ENCODE measurements at regions not wholly inside any gene's neighbourhood (a gene's known extent, or its start where the extent isn't known, plus 50 kb on each side); places are given as distances from the start of the nearest gene placed in this dataset.

DNA sequence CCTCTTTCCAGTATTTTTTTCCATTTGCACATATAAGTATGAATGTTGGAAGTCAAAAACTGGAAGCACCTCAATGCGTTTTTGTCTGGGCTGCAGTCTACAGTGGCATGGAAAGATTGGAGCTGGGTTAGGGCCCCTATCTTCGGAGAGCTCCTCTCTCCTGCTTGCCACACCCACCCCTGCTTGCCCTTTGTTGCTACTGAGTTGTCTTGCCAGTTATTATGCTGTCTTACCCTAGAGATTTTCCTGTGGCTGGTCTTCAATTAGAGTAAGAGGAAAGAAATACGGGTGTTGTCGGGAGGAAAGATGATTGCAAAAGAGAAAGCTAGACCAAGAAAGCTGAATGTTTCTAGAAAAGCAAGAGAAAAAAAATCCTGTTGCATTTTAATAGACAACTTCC is 228.9 kb upstream of the CELF2 start:
- no peak for DNase-seq

DNA sequence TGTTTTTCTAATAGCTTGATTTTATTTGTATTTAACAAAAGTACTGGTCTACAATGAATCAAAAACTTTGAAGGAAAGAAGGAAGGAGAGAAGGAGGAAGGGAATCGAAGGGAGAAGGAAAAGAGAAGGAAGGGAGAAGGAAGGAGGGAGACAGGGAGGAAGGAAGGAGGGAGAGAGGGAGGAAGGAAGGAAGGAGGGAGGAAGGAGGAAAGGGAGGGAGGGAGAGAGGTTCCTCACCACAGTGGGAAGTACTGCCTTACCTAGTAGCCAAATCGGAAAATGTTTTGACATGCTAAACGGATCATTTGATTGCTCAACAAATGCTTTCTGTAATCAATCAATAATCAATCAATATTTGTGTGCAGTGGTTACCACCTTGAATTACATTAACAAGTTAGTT is 225.8 kb upstream of the CELF2 start:
- DNase-seq, result no peak

DNA sequence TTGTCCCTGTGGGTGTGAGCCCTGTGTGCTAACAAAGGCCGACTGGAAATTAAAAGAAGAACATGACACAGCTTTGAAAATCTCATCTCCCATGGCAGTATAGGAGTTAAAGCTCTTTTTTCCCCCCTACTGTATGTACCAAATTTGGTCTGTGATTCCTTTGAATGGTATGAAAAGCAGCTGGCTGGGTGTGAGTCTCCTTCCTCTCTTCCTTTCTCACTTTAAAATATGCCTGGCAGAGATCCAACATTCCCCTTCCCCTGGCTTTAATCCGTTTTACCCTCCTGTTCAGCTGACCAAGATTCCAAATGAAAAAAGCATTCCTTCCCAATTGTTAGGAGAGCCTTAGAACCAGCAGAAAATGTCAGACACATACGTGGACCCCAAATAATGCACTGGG is 225.0 kb upstream of the CELF2 start:
- no peak for DNase-seq

DNA sequence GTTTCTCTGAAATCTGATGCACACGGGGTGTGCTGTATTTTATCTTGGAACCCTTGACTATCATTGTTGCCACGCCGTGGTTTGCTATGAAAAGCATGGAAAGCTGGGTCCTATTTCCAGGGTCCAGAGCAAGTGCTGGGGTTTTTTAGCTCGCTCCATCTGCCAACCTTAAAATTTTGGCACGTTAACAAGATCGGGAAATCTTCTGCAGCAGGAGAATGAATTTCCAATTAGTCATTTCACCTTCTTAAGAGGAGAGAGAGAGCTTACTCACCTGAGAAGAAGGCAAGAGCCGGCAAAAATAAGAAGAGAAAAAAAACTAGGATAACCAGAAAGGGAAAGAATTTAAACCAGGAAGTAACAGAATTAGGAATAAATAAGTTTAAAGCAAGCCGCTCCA is 223.6 kb upstream of the CELF2 start:
- DNase-seq, result no peak

DNA sequence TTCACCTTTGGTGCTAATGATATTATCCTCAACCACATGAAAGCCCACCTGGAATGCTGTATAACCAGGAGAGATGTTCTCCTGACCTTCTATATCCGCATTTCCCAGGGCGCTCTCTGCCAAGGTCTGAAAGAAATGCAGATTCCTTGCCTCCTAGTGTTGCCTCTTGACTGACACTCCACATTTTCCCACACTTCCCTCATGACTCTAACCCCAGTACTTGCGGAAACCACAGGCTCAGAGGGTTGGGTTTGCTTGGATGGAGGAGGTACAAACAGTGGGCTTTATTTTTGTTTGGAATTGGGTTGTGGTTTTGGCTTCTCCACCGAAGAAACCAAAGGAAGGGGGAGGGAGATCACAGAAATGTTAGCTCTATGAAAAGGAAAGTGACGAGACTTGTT is 222.9 kb upstream of the CELF2 start:
- no peak for DNase-seq

DNA sequence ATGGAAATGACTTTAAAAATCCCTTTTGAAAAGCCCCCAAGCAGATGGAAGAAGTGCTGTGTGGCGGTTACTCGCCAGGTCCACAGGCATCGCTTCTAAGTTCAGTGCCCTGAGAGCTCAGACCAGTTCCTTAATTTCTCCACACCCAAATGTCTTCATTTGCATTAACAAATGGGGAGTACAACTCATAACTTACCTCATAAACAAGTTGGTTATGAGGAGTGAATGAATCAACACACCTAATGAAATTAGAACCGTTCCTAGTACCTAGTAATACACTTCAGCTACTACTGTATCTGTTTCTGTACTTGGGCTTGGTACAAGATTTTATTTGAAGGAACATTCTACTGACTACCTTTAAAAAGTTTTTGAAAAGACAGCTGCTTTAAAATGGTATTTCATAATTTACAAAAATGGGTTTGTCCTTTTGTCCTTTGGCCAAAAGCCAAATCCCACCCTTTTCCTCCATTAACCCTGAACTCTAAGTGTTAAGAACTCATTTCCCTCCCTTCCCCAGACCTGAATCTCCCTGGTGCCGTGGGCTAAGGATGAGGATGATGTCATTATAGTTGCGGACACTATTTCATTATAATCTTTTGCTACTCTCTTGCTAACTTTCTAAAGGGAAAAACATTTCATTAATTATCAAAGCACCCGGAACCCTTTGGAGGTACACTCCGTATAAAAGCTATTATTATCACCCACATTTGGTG is 221.5 kb upstream of the CELF2 start:
- no peak for DNase-seq

DNA sequence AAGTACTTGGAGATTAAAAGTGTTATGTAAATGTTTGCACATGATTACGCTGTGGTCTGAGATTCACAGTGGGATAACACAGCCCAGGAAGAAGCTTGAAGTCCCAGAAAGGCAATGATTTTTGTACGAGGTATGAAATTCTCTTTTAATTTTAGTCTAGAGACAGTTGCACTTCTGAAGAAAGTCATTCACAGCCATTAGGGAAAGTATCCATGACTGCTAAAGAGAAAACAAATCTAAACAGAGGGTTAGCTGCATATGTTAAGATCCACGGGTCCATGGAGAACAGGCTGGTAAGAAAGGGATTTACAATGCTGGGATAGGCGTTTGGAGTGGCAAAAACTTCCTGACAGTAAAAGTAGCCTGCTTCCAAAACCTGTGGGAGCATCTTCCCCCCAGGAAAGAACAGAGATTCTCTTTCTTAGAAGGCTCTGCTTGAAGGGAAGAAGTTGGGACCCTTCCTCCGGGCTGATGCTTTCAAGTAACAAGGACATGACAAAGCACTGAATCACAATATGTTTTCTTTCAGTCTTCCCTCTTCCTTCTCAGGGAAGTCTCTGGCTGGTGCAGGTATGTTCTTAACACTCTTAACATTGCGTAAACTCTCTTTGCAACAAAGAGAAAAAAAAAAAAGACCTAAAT is 220.8 kb upstream of the CELF2 start:
- no peak for DNase-seq

DNA sequence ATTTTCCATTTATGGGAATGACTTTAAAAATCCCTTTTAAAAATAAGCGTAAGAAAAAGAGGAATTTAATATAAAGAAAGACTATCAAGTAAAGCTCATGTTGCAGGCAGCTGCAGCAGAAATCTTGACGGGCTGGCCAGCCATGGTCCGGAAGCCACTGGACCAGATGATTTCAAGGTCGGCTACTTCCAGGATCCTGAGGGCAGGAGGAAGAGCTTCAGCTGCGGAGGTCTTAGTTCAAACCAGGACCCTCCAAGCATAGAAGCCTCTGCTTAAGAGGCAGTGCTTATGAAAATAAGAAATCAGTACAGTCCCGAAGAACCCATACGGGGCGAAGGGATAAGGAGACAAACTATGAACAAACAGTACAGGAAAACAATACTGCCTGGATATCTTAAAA is 220.2 kb upstream of the CELF2 start:
- DNase-seq, result no peak

DNA sequence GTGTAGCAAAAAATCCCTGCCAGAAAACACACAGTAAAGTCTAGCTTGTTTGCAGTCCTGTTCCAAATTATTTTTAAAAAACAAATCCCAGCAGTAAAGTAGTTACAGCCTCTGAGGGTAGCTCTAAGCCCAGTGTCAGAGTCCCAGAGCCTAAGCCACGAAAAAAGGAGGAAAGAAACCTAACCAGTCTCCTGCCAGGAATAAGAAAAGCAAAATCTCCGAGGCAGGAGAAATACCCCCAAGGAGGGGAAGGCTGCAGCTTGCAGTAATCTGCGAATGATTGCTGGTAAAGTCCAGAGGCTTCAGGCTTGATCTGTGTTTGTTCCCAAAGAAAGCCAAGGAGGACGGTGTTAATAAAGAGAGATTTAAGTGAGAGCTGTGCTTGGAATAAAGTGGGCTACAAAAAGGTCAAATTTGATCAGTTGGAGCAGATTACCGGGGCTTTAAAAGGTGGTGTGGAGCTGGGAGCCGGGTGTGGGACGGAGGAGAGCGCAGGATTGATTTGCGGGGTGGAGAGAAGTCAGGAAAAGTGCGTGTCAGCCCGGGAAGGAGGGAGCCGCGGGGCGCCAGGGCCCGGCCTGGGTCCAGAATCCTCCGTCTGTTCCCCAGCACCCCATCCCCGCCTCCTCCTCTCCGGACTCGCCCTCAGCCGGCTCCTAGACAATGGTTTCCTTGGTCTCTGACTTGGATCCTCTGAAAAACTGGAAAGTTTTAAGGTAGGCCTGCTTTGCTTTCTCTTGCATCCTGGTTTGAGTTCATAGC is 219.4 kb upstream of the CELF2 start:
- no peak for DNase-seq

DNA sequence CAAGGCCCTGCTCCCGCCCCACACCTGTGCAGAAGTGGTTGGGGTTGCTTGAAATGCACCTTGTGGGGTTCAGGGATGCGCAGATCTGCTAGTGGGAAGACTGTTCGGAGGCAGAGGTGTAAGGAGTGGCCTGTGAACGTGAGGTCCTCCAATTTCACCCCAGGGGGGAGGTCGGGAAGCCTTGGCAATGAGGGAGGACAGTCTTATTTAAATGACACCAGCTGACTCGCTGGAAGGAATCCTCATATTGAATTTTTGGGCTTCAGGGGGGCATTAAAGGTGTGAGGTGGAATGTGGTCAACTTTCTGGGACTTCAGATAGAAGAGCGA is 218.8 kb upstream of the CELF2 start:
- DNase-seq, result no peak

DNA sequence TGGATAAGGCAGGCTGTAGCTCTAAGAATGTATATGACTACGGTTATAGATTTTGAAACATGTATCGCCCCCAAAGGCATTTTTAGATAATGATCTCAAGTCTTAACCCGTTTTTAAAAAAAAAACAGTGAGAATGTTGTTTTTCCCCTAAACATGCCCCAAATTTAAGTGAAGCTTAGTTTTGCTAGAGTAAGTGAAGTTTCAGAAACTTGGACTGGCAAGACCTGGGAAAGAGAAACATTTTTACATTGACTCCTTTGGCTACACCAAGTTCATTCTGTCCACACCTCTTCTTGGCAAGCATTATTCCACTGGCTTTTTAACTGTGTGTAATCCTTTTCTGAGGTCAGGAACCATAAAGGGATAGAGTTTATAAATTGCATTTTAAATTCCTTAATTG is 216.7 kb upstream of the CELF2 start:
- no peak for DNase-seq

DNA sequence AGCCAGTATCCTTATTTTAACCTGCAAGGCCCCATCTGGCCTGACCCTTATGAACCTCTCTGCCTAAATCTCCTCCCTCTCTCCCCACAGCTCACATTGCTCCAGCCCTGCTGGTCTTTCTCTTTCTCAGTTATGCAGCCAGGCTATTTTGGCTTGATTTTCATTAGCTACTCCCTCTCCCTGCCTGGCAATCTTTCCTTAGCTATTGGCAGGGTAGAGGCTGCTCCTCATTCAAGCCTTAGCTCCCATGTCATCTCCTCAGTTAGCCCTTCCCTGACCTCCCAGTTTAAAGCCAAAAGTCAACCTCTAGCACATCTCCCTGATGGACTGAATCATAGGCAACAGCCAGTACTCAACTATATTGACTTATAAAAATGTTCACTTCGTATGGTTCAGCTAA is 214.4 kb upstream of the CELF2 start:
- DNase-seq, result no peak

DNA sequence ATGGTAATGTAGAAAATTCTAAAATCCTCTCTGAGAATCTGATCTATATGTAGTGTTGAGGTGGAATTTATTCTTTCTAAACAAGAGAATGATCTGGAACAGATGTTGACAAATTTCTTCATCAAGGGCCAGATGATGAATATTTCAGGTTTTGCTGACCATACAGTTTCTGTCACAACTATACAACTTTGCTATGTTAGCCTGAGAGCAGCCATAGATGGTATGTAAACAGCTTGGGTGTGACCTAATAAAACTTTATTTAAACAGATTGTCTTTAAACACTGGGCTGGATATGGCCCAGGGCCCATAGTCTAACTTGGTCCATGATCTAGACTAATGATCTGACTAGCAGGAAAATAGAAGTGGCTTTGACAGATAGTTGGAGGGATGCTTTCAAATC is 213.6 kb upstream of the CELF2 start:
- no peak for DNase-seq

DNA sequence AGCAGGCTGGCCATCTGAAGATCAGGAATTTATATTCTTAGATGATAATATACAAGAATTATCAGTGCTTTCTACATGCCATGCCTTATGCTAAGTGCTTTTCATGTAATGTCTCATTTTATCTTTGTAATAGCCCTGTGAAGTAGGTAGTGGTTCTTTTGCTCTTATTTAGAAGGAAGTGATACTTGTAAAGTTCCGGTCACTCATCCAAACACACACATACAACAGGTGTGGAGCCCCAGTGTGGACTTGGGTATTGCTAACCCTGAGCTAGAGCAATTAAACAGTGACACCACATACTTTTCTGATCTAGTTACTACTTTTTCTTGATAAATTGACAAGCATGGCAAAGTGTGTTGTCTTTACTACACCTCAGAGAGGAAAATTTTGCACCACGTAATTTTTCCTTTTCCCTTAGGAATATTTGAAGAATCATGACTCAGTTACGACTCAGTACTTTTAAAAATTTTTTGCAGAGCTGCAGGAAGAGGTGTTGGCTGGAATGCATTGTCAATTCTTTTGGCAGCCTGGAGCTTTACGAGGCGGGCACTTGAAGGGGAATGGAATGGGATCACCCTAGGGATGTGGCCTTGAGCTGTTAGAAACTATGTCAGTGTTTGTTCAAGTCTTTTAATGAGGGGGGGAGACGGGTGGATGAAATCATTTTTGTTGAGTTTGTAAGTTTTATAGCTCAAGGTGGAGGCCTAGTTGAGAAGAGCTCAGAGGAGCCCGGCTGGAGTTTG is 212.5 kb upstream of the CELF2 start:
- DNase-seq, result no peak

DNA sequence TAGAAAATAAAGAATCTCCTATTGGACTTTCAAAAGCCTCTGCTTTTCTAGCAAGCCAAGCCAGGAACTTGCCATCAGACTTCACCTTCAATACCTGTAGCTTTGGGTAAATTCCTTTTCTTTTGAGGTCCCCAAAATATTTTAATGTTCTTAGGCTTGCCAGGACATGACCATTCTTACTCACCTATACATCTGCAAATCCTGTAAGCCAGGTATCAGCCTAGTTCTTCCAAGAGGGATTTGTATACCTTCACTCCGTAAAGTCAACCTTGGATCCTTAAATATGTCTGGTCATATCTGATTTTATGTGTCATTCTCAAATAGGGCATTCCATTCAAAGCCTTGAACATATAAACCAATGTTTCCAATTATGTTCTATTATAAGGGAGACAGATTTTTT is 210.6 kb upstream of the CELF2 start:
- DNase-seq, result no peak

DNA sequence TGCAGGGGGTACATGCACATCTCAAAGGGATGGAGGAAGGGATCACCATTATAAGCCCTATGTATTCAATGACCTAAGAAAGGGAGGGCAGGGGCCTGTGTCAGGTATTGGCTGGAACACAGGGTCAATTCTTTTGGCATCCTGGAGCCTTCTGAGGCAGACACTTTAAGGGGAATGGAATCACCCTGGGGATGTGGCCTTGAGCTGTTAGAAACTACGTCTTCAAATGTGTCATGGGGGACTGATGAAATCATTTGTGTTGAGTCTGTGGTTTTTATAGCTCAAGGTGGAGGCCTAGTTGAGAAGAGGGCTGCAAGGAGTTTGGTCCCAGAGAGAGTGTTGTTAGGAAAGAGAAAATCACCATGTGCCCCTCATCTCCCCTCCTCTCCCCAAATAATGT is 206.1 kb upstream of the CELF2 start:
- DNase-seq, result no peak

DNA sequence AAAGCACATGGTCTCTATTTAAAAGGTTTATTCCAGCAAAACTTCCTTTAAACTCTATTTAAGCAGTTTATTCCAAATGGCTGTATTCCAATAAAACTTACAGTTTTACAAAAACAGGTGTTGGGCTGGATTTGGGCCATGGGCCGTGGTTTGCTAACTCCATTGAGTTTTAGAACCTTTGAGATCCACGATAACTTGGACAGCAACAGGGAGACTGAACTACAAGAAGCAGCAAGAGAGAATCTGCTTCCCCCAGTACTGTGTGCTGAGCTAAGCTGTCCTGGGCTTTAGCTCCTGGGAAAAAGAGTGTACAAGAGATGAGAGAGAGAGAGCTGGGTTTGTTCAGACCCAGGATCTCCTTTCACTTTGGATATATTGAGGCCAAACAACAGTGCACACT is 204.0 kb upstream of the CELF2 start:
- DNase-seq, result no peak

DNA sequence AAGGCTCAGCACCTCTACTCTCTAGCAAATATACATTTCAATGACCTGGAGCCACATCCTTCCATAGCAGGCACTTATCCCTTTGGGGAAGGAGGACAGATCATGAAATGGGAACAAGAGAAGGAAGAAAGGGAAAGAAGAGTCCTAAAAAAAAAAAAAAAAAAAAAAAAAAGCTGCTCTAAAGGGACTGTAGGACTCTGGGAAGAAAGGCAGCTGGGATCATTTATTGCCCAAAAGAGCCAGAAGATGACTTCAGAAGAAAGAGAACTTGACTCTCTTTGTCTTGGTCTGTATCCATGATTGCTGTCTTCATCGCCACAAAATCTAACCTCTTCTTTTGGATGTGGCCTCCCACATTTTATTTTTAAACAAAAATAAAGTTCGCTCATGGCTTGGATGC is 203.6 kb upstream of the CELF2 start:
- no peak for DNase-seq

DNA sequence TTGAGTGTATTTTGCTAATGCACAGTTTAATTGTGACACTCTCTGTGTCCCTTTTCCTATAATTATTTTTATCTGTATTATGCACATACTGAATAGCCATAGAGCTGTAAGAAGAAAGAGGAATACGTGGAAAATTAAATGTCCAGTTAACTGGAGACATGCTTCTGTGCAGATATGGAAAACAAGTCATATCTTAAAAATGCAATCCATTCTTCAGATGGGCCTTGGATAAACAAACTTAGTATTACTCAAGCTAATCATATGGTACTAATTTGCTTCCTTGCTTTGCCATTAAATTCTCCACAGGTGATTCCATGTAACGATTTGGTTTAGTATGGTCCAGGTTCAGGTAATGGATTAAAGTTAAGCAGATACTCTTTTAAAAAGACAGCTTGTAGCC is 201.2 kb upstream of the CELF2 start:
- no peak for DNase-seq

DNA sequence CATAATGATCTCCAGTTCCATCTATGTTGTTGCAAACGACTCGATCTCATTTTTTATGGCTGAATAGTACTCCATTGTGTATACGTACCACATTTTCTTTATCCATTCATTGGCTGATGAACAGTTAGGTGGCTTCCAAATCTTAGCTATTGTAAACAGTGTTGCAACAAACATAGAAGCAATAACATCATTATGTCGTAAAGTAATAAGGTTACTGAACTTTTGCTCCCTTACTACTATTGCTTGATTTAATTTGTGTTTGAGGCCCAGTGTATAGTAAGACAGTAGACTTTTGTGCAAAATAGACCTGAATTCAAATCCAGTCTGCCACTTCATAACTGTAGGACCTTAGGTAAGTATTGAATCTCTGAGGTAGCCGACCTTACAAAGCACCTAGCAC is 200.1 kb upstream of the CELF2 start:
- DNase-seq, result no peak

DNA sequence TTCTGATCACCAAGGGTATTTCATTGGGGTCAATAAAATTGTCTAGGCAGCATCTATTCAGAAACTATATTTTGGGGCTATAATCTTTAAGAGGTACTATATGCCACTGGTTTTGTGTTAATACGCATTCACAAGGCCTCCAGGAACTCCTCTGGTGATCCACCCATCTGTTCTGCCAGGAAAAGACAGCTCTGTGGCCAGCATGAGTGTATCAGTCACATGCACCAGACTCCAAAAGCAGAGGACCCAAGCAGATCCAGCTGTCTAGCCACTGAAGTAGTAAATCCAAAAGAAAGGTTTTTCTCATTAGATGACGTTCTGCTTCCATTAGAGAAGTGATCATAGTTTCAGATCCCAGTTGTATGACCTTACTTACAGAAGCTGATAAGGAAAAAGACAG is 199.6 kb upstream of the CELF2 start:
- no peak for DNase-seq

DNA sequence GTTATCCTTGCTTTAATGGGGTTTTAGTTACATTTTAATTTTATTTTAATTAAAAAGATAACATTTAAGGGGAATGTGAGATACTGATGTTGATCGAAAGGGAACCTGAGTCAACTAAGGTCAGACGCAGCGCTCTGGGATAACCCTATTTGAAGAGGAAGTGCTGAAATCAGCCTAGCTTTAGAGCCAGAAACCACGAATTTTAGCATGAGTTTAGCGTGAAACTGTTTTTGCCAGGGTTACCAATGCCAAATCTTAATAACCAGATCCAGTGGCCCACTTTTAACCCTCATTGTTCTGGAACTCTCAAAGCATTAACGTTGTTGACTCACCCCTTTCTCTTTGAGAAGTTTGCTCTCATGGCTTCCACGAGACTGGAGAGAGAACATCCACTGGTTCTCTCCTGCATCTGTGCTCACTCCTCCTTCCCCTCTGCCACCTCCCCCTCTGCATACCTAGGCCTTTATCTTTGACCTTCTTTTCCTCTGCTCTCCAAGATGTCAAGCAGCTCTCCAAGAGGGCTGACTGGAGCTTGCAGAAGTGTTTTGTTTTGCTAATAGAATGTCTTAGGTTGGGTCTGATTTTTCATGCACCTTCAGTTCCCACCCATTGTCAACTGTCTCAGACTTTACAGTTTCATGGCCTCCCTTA is 198.3 kb upstream of the CELF2 start:
- DNase-seq, result no peak

DNA sequence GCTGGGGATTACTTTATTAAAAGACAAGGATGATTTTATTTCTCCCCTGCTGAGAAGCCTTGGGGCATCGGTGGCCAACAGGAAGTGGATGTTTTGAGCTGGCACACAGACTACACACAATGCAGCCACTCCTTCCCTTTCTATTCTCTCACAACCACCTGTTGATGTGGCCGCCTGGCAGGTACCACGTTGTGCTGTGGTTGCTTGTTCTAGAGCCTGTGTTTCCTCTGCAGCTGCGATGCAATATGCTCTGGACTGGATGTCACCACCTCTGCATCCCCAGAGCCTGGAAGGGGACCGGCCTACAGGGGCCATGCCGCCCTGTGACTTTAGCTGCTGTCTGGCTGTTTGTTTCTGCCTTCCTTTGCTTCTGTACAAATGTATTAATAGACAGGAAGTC is 195.7 kb upstream of the CELF2 start:
- DNase-seq, result no peak
